Fibroblast of villous mesenchyme (primary cell): ENCODE measurements at regions not wholly inside any gene's neighbourhood (a gene's known extent, or its start where the extent isn't known, plus 50 kb on each side); places are given as distances from the start of the nearest gene placed in this dataset.

Experiments used
- DNase-seq: peaks from one replicate; pipeline ENCODE4 v3.0.0-alpha.2; 2010; ENCODE audit warnings: low read depth
- H3K4me3 ChIP-seq: 2 replicates; pipeline ENCODE4 v1.5.1; 2011; ENCODE audit warnings: low read depth, mild to moderate bottlenecking, low read length
- CTCF ChIP-seq: IDR thresholded peaks from 2 replicates; pipeline ENCODE4 v1.5.1; 2012; ENCODE audit warnings: low read depth, mild to moderate bottlenecking, low read length; ENCODE audit not compliant: insufficient read depth

GRCh38 chr5:101418713-101419118 is 515.6 kb upstream of the ST8SIA4 start:
- no peak for TF ChIP-seq CTCF
- DNase-seq, result peak; percentile 0
- no peak overlapping the region for H3K4me3 ChIP-seq

- no peak overlapping the region for H3K4me3 ChIP-seq
- no peak for TF ChIP-seq CTCF
- no peak for DNase-seq
Measured at GRCh38 chr5:101404531-101404930, 501.4 kb upstream of the ST8SIA4 start.

GRCh38 chr5:101393795-101394450 is 490.8 kb upstream of the ST8SIA4 start:
- no peak for DNase-seq
- no peak for TF ChIP-seq CTCF
- H3K4me3 ChIP-seq, result no peak overlapping the region

GRCh38 chr5:101390151-101390908 is 487.2 kb upstream of the ST8SIA4 start:
- peak; percentile 38 for DNase-seq
- H3K4me3 ChIP-seq, result no peak overlapping the region
- peak; percentile 59 for TF ChIP-seq CTCF

- TF ChIP-seq CTCF, result no peak
- no peak overlapping the region for H3K4me3 ChIP-seq
- DNase-seq, result no peak
Measured at GRCh38 chr5:101385276-101385675, 482.2 kb upstream of the ST8SIA4 start.

- DNase-seq, result no peak
- no peak for TF ChIP-seq CTCF
- no peak overlapping the region for H3K4me3 ChIP-seq
Measured at GRCh38 chr5:101370181-101370580, 467.1 kb upstream of the ST8SIA4 start.
